ENCODE measurements at regions not wholly inside any gene's neighbourhood (a gene's known extent, or its start where the extent isn't known, plus 50 kb on each side); places are given as distances from the start of the nearest gene placed in this dataset.

DNA sequence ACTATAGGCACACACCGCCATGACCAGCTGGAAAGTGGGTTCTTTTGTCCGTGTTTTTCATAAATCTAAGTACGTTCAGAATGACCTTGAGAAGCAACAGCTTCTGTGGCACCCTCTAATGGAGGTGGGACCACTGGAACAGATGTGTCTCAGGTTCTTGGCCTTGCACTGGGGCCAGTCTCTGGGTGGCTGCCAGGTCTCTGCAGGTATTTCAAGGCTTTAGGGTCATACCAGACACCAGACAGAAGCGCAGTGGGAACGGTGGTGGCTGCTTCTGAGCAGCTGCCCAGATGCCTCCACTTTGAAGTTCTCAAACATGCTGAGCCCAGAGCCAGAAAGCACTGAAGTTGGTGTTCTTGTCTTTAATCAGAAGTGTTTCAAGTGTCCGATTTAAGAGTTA is 75.0 kb upstream of the RBM19 start:
- TF ChIP-seq, protein P1, sequence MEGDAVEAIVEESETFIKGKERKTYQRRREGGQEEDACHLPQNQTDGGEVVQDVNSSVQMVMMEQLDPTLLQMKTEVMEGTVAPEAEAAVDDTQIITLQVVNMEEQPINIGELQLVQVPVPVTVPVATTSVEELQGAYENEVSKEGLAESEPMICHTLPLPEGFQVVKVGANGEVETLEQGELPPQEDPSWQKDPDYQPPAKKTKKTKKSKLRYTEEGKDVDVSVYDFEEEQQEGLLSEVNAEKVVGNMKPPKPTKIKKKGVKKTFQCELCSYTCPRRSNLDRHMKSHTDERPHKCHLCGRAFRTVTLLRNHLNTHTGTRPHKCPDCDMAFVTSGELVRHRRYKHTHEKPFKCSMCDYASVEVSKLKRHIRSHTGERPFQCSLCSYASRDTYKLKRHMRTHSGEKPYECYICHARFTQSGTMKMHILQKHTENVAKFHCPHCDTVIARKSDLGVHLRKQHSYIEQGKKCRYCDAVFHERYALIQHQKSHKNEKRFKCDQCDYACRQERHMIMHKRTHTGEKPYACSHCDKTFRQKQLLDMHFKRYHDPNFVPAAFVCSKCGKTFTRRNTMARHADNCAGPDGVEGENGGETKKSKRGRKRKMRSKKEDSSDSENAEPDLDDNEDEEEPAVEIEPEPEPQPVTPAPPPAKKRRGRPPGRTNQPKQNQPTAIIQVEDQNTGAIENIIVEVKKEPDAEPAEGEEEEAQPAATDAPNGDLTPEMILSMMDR (IDR thresholded peaks at IDR 0.05): no peak
- TF ChIP-seq POLR2A (IDR thresholded peaks at IDR 0.05): no peak
